Hippocampal formation (tissue), 2 donors: ENCODE measurements at regions not wholly inside any gene's neighbourhood (a gene's known extent, or its start where the extent isn't known, plus 50 kb on each side); places are given as distances from the start of the nearest gene placed in this dataset.
"Not testable (repeated sequence)": the region's sequence is repeated elsewhere in the genome, so short reads cannot be mapped to it uniquely, and the experiment has no call there.

Experiments
- DNase-seq, 2 donors: peaks; one replicate each; lab custom pipeline; 2025; lab: John Stamatoyannopoulos, UW

GRCh38 chr1:172717722-172718465 lies 59.0 kb downstream of the FASLG start:
- no peak for DNase-seq

- no peak for DNase-seq
Measured at GRCh38 chr1:172719066-172719627, 60.2 kb downstream of the FASLG start.

GRCh38 chr1:172719694-172720138 lies 60.8 kb downstream of the FASLG start:
- DNase-seq, result no peak

- no peak for DNase-seq
Measured at GRCh38 chr1:172720339-172720738, 61.4 kb downstream of the FASLG start.

- DNase-seq, result no peak
Measured at GRCh38 chr1:172723251-172723650, 64.3 kb downstream of the FASLG start.

- DNase-seq, result no peak
Measured at GRCh38 chr1:172724232-172724631, 65.3 kb downstream of the FASLG start.

GRCh38 chr1:172724765-172725613 lies 66.1 kb downstream of the FASLG start:
- DNase-seq, result no peak

- DNase-seq, result no peak
Measured at GRCh38 chr1:172726740-172727139, 67.8 kb downstream of the FASLG start.

- DNase-seq, result peak in 1 of 2 donors; percentile 1
Measured at GRCh38 chr1:172727275-172727857, 68.5 kb downstream of the FASLG start.

GRCh38 chr1:172727956-172728603 lies 69.2 kb downstream of the FASLG start:
- no peak for DNase-seq

- DNase-seq, result not testable (repeated sequence)
Measured at GRCh38 chr1:172728705-172729104, 69.8 kb downstream of the FASLG start.

GRCh38 chr1:172732427-172732826 lies 73.5 kb downstream of the FASLG start:
- DNase-seq, result no peak

GRCh38 chr1:172733815-172734214 lies 74.9 kb downstream of the FASLG start:
- DNase-seq, result no peak

- no peak for DNase-seq
Measured at GRCh38 chr1:172738389-172738788, 79.5 kb downstream of the FASLG start.

- DNase-seq, result no peak
Measured at GRCh38 chr1:172742599-172743500, 83.9 kb downstream of the FASLG start.

- DNase-seq, result peak in 1 of 2 donors; percentile 13
Measured at GRCh38 chr1:172745014-172745413, 86.1 kb downstream of the FASLG start.

GRCh38 chr1:172746091-172746949 lies 87.4 kb downstream of the FASLG start:
- peak in 1 of 2 donors; percentile 3 for DNase-seq

- DNase-seq, result no peak
Measured at GRCh38 chr1:172748201-172748600, 89.3 kb downstream of the FASLG start.

GRCh38 chr1:172751683-172752082 lies 92.8 kb downstream of the FASLG start:
- no peak for DNase-seq

GRCh38 chr1:172753964-172754363 lies 95.1 kb downstream of the FASLG start:
- DNase-seq, result no peak
